Activated CD8-positive, alpha-beta memory T cell treated with anti-CD3 and anti-CD28 coated beads, Interleukin-2, amount 50 U/mL, for 24 hours (primary cell): ENCODE measurements at regions not wholly inside any gene's neighbourhood (a gene's known extent, or its start where the extent isn't known, plus 50 kb on each side); places are given as distances from the start of the nearest gene placed in this dataset.

Experiments
- DNase-seq: peaks from one replicate; pipeline ENCODE4 v3.0.0-alpha.2; 2020; ENCODE audit errors: extremely low read depth

- no peak for DNase-seq
Measured at GRCh38 chr1:14522926-14523241, 75.6 kb upstream of the KAZN start.

GRCh38 chr1:14524826-14525636, 73.5 kb upstream of the KAZN start:
- no peak for DNase-seq

GRCh38 chr1:14529475-14529874, 69.0 kb upstream of the KAZN start:
- DNase-seq, result no peak

GRCh38 chr1:14531519-14531918, 67.0 kb upstream of the KAZN start:
- no peak for DNase-seq

GRCh38 chr1:14535619-14536355, 62.7 kb upstream of the KAZN start:
- DNase-seq, result no peak

- no peak for DNase-seq
Measured at GRCh38 chr1:14538335-14538734, 60.1 kb upstream of the KAZN start.

- no peak for DNase-seq
Measured at GRCh38 chr1:14539309-14539708, 59.2 kb upstream of the KAZN start.

GRCh38 chr1:14539953-14540563, 58.4 kb upstream of the KAZN start:
- DNase-seq, result no peak

GRCh38 chr1:14541348-14541747, 57.1 kb upstream of the KAZN start:
- no peak for DNase-seq

- no peak for DNase-seq
Measured at GRCh38 chr1:14543191-14543840, 55.2 kb upstream of the KAZN start.

GRCh38 chr1:14544319-14544718, 54.2 kb upstream of the KAZN start:
- DNase-seq, result no peak

- no peak for DNase-seq
Measured at GRCh38 chr1:14545422-14546025, 53.0 kb upstream of the KAZN start.

GRCh38 chr1:14546416-14546815, 52.1 kb upstream of the KAZN start:
- no peak for DNase-seq
